ENCODE measurements at regions not wholly inside any gene's neighbourhood (a gene's known extent, or its start where the extent isn't known, plus 50 kb on each side); places are given as distances from the start of the nearest gene placed in this dataset.

DNA sequence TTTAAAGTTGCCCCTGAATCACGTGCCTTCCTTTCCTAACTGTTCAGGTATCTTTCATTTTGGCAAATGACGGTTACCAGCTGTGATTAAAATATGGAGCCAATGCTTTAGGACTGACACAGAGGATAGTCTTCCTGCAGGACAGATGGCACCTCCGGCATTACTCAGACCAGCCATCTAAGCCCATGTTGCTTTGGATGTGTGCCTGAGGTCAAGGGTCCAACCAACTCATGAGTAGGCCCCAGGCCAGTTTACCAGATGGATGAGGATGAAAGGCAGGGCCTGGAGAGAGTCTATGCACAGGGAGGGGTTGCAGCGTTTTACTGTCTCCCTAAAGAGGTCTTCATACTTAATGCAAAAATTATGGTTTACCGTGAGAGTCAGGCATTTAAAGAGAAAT lies 174.0 kb upstream of the GATB start:
- H3K4me3 ChIP-seq (ENCODE audit: low read depth, low read length): no peak overlapping the region
- Mint-ChIP-seq H3K27me3 (ENCODE audit: insufficient read depth, unreplicated experiment) (no peaks in the 10 kb centered on the region), H3K9me3 (ENCODE audit: unreplicated experiment) (no peaks in the 10 kb centered on the region), H3K4me1 (ENCODE audit: low read depth, unreplicated experiment) (no peaks in the 10 kb centered on the region), H3K27ac (ENCODE audit: unreplicated experiment) (no peak overlapping the region), H3K4me3 (ENCODE audit: unreplicated experiment) (no peak overlapping the region), H3K36me3 (ENCODE audit: insufficient read depth, unreplicated experiment) (no peaks in the 10 kb centered on the region)
- intact Hi-C loops (cut with micrococcal nuclease; ENCODE audit: unreplicated experiment): no loop called here
- no TSS peak for BruUV-seq (replicated peaks)
- no peaks in the 10 kb centered on the region for H3K4me1 ChIP-seq
- POLR2A ChIA-PET: no interaction called here
- DNase-seq: no peak
- CTCF ChIA-PET: no interaction called here
- TF ChIP-seq, protein P1, sequence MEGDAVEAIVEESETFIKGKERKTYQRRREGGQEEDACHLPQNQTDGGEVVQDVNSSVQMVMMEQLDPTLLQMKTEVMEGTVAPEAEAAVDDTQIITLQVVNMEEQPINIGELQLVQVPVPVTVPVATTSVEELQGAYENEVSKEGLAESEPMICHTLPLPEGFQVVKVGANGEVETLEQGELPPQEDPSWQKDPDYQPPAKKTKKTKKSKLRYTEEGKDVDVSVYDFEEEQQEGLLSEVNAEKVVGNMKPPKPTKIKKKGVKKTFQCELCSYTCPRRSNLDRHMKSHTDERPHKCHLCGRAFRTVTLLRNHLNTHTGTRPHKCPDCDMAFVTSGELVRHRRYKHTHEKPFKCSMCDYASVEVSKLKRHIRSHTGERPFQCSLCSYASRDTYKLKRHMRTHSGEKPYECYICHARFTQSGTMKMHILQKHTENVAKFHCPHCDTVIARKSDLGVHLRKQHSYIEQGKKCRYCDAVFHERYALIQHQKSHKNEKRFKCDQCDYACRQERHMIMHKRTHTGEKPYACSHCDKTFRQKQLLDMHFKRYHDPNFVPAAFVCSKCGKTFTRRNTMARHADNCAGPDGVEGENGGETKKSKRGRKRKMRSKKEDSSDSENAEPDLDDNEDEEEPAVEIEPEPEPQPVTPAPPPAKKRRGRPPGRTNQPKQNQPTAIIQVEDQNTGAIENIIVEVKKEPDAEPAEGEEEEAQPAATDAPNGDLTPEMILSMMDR (IDR thresholded peaks at IDR 0.05; ENCODE audit: insufficient read depth in 1 of 2, low read depth in 1 of 2, low read length in 1 of 2, severe bottlenecking in 1 of 2, unreplicated experiment in 1 of 2): no peak
- no peaks in the 10 kb centered on the region for H3K9me3 ChIP-seq
- no peaks in the 10 kb centered on the region for H3K27me3 ChIP-seq (replicated peaks; ENCODE audit: control insufficient read depth, insufficient read depth, low read length)
- H3K36me3 ChIP-seq (ENCODE audit: control insufficient read depth, insufficient read depth, low read length): no peaks in the 10 kb centered on the region

DNA sequence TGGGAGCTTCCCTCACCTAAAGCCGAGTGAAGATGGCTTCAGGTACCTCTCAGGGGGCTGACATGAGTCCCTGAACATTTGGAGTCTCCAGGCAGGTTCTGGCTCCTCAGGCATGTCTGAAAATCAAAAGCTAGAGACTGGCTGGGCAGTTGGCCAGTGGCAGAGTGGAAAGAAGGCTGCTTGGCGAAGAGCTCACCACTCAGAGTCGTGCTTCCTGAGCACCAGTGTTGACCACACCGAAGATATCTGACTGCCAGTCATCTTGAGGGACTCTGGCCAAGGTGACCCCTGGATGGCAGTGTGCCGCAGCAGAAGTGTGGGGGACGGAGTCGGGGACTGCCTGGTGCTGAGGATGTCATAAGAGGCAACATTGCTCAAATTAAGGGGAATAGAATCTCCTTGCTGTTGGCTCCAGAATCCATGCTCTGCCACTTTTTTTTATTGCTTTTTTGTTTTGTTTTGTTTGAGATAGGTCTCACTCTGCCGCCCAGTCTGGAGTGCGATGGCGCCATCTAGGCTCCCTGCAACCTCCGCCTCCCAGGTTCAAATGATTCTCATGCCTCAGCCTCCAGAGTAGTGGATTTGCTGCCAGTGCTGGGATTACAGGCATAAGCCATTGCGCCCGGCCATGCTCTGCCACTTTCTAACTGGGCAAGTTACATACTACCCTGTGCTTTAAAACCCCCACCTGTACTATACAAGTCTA lies 172.5 kb upstream of the GATB start:
- H3K4me1 Mint-ChIP-seq (ENCODE audit: low read depth, unreplicated experiment): peaks cover 6% of the 10 kb centered on the region
- H3K4me3 ChIP-seq (ENCODE audit: low read depth, low read length): no peak overlapping the region
- no peaks in the 10 kb centered on the region for H3K9me3 ChIP-seq
- TF ChIP-seq, protein P1 (IDR thresholded peaks at IDR 0.05; ENCODE audit: insufficient read depth in 1 of 2, low read depth in 1 of 2, low read length in 1 of 2, severe bottlenecking in 1 of 2, unreplicated experiment in 1 of 2): no peak
- ChIA-PET POLR2A (no interaction called here), CTCF (no interaction called here)
- BruUV-seq (replicated peaks): no TSS peak
- H3K27ac Mint-ChIP-seq (ENCODE audit: unreplicated experiment): no peak overlapping the region
- no peaks in the 10 kb centered on the region for H3K27me3 ChIP-seq (replicated peaks; ENCODE audit: control insufficient read depth, insufficient read depth, low read length)
- H3K4me1 ChIP-seq: peaks cover 8% of the 10 kb centered on the region
- DNase-seq: no peak
- H3K36me3 Mint-ChIP-seq (ENCODE audit: insufficient read depth, unreplicated experiment): no peaks in the 10 kb centered on the region
- intact Hi-C loops (cut with micrococcal nuclease; ENCODE audit: unreplicated experiment): no loop called here
- H3K27me3 Mint-ChIP-seq (ENCODE audit: insufficient read depth, unreplicated experiment): no peaks in the 10 kb centered on the region
- H3K36me3 ChIP-seq (ENCODE audit: control insufficient read depth, insufficient read depth, low read length): no peaks in the 10 kb centered on the region
- H3K4me3 Mint-ChIP-seq (ENCODE audit: unreplicated experiment): no peak overlapping the region
- no peaks in the 10 kb centered on the region for H3K9me3 Mint-ChIP-seq (ENCODE audit: unreplicated experiment)

DNA sequence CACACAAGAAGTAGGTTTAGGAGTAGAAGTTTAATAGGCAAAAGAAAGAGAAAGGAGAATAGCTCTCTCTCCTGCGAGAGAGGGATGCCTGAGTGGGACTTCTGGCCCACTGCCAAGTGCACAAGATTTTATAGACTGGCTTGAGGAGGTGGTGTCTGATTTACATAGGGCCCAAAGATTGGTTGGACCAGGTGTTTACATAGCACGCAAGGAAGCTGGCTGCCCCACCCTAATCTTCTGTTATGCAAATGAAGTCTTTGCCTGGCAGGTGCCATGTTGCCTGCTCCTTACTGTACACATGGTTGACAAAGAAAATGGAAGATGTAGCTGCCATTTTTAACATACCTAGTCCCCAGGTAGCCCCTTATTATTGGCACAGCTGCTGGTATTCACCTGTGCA lies 170.8 kb upstream of the GATB start:
- H3K36me3 ChIP-seq (ENCODE audit: control insufficient read depth, insufficient read depth, low read length): no peaks in the 10 kb centered on the region
- H3K4me1 Mint-ChIP-seq (ENCODE audit: low read depth, unreplicated experiment): peaks cover 6% of the 10 kb centered on the region
- intact Hi-C loops (cut with micrococcal nuclease; ENCODE audit: unreplicated experiment): no loop called here
- no peak overlapping the region for H3K4me3 ChIP-seq (ENCODE audit: low read depth, low read length)
- no peaks in the 10 kb centered on the region for H3K27me3 Mint-ChIP-seq (ENCODE audit: insufficient read depth, unreplicated experiment)
- CTCF ChIA-PET: no interaction called here
- H3K9me3 ChIP-seq: no peaks in the 10 kb centered on the region
- peaks cover 4% of the 10 kb centered on the region for H3K9me3 Mint-ChIP-seq (ENCODE audit: unreplicated experiment)
- POLR2A ChIA-PET: no interaction called here
- DNase-seq: no peak
- BruUV-seq (replicated peaks): no TSS peak
- H3K27me3 ChIP-seq (replicated peaks; ENCODE audit: control insufficient read depth, insufficient read depth, low read length): no peaks in the 10 kb centered on the region
- TF ChIP-seq, protein P1 (IDR thresholded peaks at IDR 0.05; ENCODE audit: insufficient read depth in 1 of 2, low read depth in 1 of 2, low read length in 1 of 2, severe bottlenecking in 1 of 2, unreplicated experiment in 1 of 2): no peak
- peaks cover 15% of the 10 kb centered on the region for H3K4me1 ChIP-seq
- no peak overlapping the region for H3K4me3 Mint-ChIP-seq (ENCODE audit: unreplicated experiment)
- no peaks in the 10 kb centered on the region for H3K36me3 Mint-ChIP-seq (ENCODE audit: insufficient read depth, unreplicated experiment)
- H3K27ac Mint-ChIP-seq (ENCODE audit: unreplicated experiment): no peak overlapping the region

All from Caco-2 (cell line).